GM10266 (cell line): ENCODE measurements at regions not wholly inside any gene's neighbourhood (a gene's known extent, or its start where the extent isn't known, plus 50 kb on each side); places are given as distances from the start of the nearest gene placed in this dataset.

Source experiments
- DNase-seq: peaks from one replicate; pipeline ENCODE4 v3.0.0; 2012; ENCODE audit errors: extremely low spot score
- TF ChIP-seq, protein P1 (sequence below): IDR thresholded peaks from 2 replicates; pipeline ENCODE4 v1.5.1; 2012; ENCODE audit warnings: mild to moderate bottlenecking, low read depth; ENCODE audit not compliant: control insufficient read depth, insufficient read depth; ENCODE audit errors: missing control alignments

GRCh38 chr6:159349915-159350314 is 180.7 kb downstream of the FNDC1 start:
- TF ChIP-seq, protein P1, sequence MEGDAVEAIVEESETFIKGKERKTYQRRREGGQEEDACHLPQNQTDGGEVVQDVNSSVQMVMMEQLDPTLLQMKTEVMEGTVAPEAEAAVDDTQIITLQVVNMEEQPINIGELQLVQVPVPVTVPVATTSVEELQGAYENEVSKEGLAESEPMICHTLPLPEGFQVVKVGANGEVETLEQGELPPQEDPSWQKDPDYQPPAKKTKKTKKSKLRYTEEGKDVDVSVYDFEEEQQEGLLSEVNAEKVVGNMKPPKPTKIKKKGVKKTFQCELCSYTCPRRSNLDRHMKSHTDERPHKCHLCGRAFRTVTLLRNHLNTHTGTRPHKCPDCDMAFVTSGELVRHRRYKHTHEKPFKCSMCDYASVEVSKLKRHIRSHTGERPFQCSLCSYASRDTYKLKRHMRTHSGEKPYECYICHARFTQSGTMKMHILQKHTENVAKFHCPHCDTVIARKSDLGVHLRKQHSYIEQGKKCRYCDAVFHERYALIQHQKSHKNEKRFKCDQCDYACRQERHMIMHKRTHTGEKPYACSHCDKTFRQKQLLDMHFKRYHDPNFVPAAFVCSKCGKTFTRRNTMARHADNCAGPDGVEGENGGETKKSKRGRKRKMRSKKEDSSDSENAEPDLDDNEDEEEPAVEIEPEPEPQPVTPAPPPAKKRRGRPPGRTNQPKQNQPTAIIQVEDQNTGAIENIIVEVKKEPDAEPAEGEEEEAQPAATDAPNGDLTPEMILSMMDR = no peak
- no peak for DNase-seq

DNA sequence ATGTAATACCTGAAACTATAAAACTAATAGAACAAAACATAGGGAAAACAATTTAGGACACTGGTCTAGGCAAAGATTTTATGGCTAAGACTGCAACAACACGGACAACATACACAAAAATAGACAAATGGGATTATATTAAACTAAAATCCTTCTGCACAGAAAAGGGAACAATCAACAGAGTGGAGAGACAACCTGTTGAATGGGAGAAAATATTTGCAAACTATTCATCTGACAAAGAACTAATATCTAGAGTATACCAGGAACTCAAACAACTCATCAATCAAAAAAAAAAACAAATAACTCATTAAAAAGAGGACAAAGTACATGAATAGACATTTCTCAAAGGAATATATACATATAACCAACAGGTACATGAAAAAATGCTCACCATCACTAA is 174.5 kb downstream of the FNDC1 start:
- no peak for DNase-seq
- TF ChIP-seq, protein P1 = no peak

DNA sequence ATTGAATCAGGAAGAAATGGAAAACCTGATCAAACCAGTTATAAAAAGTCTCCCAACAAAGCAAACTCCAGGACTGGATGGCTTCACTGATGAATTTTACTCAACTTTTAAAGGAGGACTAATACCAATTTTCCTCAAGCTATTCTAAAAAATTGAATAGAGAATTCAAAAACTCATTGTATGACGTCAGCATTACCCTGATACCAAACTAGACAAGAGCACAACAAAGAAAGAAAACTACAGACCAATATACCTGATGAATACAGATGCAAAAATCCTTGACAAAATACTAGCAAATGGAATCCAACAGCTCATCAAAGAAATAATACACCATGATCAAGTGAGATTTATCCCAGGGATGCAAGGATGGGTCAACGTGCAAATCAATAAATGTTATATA is 172.9 kb downstream of the FNDC1 start:
- no peak for DNase-seq
- TF ChIP-seq, protein P1 = no peak

DNA sequence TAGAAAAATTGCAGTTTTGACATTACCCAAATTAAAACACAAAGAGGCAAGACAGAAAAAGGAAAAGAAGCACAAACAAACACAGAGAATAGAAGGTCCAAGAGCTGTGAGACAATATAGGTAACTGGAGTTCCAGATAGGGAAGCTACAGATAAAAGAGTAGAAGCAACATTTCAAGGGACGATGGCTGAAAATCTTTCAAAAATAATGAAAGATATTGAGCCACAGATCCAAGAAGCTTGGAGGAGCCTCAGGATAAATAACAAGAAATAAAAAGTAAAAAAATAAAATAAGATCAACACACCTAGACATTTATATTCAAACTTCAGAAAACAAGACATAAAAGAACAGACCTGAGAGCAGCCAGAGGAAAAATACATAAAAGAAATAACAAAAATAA is 164.9 kb downstream of the FNDC1 start:
- TF ChIP-seq, protein P1 = no peak
- DNase-seq = no peak

GRCh38 chr6:159331451-159331850 is 162.3 kb downstream of the FNDC1 start:
- DNase-seq = no peak

GRCh38 chr6:159329081-159329480 is 159.9 kb downstream of the FNDC1 start:
- no peak for DNase-seq
- TF ChIP-seq, protein P1 = no peak

More at GRCh38 chr6:159331451-159331850, 162.3 kb downstream of the FNDC1 start:
- TF ChIP-seq, protein P1 = no peak

DNA sequence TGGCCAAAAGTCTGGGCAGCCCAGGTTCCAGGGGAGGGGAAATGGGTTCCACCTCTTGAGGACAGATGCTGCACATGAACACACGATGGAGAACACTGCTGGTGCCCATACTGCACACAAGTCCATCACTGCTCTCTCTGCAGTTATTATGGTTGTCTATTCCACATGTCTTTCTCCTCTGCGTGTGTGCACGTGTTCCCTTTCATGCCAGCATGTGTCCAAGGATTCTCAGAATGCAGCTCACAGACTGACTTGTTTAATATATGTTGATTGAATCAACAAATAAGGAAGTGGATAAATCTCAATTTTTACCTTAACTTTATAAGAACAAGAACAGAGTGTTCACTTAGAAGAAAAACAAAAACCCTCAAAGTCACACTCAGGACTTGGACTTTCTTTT is 158.9 kb downstream of the FNDC1 start:
- no peak for DNase-seq
- TF ChIP-seq, protein P1 = no peak

DNA sequence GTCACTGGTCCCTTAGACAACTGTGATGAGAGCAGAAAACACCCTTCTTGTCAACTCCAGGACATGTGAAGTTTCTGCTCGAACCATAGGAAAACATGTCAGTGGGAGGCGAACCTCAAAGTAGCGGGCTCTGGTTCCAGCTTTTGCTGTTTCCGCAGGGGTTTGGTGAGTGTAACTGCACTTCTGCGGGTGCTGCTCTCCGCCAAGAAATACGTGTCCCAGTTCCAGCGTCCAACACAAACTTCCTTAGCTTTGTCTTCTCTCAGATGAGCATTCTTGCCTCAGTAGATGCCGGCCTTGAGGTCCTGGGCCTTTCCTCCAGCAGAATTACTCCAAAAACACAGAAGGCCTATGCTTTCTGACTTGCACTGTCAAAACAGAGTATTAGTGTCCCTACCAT is 156.3 kb downstream of the FNDC1 start:
- DNase-seq = no peak
- TF ChIP-seq, protein P1 = no peak
